NCI-H2227 (cell line): ENCODE measurements at regions not wholly inside any gene's neighbourhood (a gene's known extent, or its start where the extent isn't known, plus 50 kb on each side); places are given as distances from the start of the nearest gene placed in this dataset.
"Not testable (repeated sequence)": the region's sequence is repeated elsewhere in the genome, so short reads cannot be mapped to it uniquely, and the experiment has no call there.

Experiments
- DNase-seq: peaks from one replicate; lab custom pipeline; 2025; ENCODE audit not compliant: unreplicated experiment; lab: John Stamatoyannopoulos, UW

GRCh38 chr4:45502471-45502870, 621.4 kb downstream of the GABRG1 start:
- DNase-seq, result no peak

DNA sequence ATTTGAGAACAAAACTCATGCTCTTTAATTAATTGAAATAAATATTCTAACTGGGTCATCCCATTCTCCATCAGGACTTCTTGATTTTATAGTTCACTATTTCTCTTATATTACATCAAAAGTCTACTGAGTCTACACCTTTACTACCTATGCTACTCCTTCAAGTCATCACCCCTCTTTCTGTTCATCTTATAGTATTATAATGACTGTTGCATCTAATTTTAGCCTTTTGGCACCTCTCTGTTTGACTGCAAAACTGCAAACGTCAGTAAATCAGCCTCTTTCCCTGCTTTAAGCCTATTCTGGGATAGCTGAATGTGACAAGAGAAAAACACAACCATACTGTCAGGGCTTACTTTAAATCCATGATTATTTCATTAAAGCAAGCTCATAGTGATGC, 639.1 kb downstream of the GABRG1 start:
- DNase-seq, result no peak

- no peak for DNase-seq
Measured at GRCh38 chr4:45482346-45482745, 641.5 kb downstream of the GABRG1 start.

DNA sequence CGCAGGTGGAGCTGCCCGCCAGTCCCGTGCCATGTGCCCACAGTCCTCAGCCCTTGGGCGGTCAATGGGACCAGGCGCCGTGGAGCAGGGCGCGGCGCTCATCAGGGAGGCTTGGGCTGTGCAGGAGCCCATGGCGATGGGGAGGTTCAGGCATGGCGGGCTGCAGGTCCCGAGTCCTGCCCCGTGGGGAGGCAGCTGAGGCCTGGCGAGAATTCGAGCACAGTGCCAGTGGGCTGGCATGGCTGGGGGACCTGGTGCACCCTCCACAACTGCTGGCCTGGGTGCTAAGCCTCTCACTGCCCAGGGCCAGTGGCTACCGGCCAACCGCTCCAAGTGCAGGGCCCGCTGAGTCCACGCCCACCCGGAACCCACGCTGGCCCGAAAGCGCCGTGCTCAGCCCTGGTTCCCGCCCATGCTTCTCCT, 646.5 kb downstream of the GABRG1 start:
- no peak for DNase-seq

DNA sequence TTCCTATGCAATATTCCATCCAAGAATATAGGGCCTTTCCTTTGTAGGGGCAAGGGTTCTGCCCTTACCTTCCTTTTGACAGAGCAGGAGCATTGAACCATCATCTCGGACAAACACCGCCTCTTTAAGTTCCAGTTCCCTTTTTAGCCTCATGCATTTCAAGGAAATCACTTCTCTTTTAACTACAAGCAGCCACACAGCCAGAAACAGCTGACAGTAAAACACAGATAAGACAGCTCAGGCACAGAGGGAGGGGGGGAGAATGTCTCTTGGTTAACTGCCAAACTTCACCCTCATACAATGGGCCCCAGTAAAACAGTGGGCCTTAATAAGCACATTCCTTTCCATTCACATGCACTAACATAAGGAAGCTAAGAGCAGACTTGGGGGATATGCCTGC, 648.3 kb downstream of the GABRG1 start:
- DNase-seq, result no peak

GRCh38 chr4:45472490-45472889, 651.4 kb downstream of the GABRG1 start:
- DNase-seq, result no peak

GRCh38 chr4:45471335-45471734, 652.5 kb downstream of the GABRG1 start:
- DNase-seq, result no peak

- DNase-seq, result no peak
Measured at GRCh38 chr4:45467157-45467556, 656.7 kb downstream of the GABRG1 start.

- not testable (repeated sequence) for DNase-seq
Measured at GRCh38 chr4:45460157-45460556, 663.7 kb downstream of the GABRG1 start.

DNA sequence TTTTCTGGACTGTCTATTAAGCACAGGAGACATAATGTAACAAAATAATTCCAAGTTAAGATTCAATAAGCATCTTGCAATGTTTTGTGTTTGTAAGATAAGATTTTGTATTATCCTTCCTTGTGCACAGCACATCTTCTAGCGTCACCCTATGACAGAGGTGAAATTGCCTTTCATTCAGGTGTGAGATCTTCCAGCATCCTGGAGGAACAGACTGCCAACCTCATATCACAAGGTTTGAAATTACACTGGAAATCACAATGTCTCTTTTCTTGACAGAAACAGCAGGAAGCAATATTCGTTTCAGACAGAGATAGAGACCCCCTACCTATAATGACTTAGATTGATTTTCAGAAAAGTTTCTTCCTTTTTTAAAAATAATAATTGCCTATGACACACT, 668.6 kb downstream of the GABRG1 start:
- DNase-seq, result no peak

- peak; percentile 2 for DNase-seq
Measured at GRCh38 chr4:45453258-45453853, 670.5 kb downstream of the GABRG1 start.

DNA sequence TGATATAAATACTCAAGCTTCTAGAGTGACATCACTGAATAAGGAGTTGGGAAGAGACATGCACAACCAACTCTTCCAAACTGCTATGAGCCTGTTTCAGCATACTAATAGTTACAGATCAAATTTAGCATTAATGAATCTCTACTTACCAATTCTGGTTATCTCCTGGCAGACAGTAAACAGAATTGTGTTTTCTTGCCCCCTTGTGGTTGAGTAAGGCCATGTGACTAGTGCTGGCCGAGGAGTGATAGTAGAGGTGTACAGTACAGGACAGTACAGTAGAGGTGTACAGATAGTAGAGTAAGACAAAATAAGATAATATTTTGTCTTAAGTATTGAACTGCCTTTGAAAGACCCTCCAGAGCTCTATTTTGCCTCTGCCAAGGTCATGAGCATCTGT, 681.4 kb downstream of the GABRG1 start:
- no peak for DNase-seq

- DNase-seq, result no peak
Measured at GRCh38 chr4:45438047-45438446, 685.8 kb downstream of the GABRG1 start.

- no peak for DNase-seq
Measured at GRCh38 chr4:45437381-45437780, 686.5 kb downstream of the GABRG1 start.

DNA sequence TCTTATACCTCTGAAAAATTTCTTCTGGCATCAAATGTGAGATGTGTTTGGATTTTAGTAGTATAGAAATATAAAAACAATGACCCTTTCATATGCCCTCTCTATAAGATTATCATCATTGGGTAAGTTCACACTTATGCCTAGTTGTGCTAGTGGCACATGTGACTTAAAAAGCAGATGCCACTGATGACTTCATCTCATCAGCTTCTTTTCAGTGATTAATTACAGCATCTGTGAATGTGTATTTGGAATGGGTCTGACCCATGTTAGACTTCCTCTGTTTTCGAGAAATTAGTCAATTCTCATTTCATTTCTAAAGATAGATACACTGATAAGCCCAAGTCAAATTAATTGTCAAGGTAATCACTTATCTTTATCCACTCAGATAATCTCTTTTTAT, 698.7 kb downstream of the GABRG1 start:
- DNase-seq, result no peak

GRCh38 chr4:45423896-45424295, 697.5 kb upstream of the GNPDA2 start:
- DNase-seq, result no peak

DNA sequence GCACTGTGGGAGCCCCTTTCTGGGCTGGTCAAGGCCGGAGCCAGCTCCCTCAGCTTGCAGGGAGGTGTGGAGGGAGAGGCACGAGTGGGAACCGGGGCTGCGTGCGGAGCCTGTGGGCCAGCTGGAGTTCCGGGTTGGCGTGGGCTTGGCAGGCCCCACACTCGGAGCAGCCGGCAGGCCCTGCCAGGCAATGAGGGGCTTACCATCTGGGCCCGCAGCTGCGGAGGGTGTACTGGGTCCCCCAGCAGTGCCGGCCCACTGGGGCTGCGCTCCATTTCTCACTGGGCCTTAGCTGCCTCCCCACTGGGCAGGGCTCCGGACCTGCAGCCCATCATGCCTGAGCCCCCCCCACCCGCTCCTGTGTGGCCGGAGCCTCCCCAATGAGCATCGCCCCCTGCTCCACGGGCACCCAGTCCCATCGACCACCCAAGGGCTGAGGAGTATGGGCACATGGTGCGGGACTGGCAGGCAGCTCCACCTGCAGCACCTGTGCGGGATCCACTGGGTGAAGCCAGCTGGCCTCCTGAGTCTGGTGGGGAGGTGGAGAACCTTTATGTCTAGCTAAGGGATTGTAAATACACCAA, 693.8 kb upstream of the GNPDA2 start:
- DNase-seq, result not testable (repeated sequence)

DNA sequence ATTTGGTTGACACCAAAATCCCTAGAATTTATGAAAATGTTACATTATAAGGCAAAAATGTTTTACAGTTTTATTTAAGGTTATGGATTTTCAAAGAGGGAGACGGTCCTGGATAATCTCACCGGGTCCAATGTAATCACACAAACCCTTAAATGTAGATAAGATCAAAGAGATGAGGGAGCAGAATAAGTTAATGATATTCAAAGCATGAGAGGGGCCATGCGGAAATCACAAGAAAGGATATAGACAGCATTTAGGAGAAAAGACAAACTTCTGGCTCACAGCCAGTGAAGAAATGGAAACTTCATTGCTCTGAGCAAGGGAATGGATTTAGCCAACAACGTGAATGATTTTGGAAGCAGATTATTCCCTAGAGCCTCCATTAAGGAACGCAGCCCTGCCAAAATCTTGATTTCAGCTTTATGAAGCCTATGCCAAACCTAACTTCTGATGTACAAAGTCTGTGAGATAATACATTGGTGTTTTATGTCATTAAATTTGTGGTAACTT, 684.4 kb upstream of the GNPDA2 start:
- no peak for DNase-seq

- DNase-seq, result no peak
Measured at GRCh38 chr4:45409536-45409935, 683.2 kb upstream of the GNPDA2 start.

GRCh38 chr4:45408996-45409395, 682.6 kb upstream of the GNPDA2 start:
- DNase-seq, result no peak

GRCh38 chr4:45399116-45399515, 672.8 kb upstream of the GNPDA2 start:
- DNase-seq, result no peak

GRCh38 chr4:45385306-45385705, 659.0 kb upstream of the GNPDA2 start:
- DNase-seq, result no peak

DNA sequence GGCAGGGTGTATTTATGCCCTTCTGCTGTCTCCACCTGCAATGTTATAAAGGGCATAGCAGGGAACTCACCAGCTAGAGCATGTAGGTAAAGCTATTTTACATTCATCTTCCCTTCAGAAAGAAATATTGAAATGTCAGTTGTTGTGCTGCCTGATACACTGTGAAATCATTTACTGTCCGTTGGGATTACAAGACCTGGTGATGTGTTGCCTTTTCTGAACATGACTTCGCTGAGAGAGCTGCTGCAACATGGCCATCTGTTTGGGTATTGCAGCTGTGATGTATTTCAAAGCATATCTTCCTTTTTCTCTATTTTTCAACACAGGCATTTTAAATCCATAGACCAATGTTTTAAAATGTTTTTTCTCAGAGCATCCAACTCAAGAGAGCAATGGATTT, 644.1 kb upstream of the GNPDA2 start:
- DNase-seq, result no peak
